Nephron (organoid): ENCODE measurements at regions not wholly inside any gene's neighbourhood (a gene's known extent, or its start where the extent isn't known, plus 50 kb on each side); places are given as distances from the start of the nearest gene placed in this dataset.

Experiments used
- H3K27ac Mint-ChIP-seq, 3 experiments: 2 replicates each; pipeline ENCODE4 v1.8.0; 2020; ENCODE audit warnings: mixed read lengths in 3 of 3, mild to moderate bottlenecking in 2 of 3, moderate library complexity in 1 of 3
- H3K27me3 Mint-ChIP-seq: 2 replicates; pipeline ENCODE4 v1.8.0; 2021; ENCODE audit warnings: low read depth, mild to moderate bottlenecking, moderate library complexity, mixed read lengths
- H3K36me3 Mint-ChIP-seq: 2 replicates; pipeline ENCODE4 v1.8.0; 2020; ENCODE audit warnings: low read depth, mixed read lengths
- H3K4me1 Mint-ChIP-seq: 2 replicates; pipeline ENCODE4 v1.8.0; 2020; ENCODE audit warnings: mixed read lengths
- H3K4me3 Mint-ChIP-seq, 3 experiments: 2 replicates each; pipeline ENCODE4 v1.8.0; 2020; ENCODE audit warnings: mild to moderate bottlenecking in 3 of 3, mixed read lengths in 3 of 3, moderate library complexity in 2 of 3
- H3K9me3 Mint-ChIP-seq: 2 replicates; pipeline ENCODE4 v1.8.0; 2020; ENCODE audit warnings: mixed read lengths
- TF ChIP-seq, protein P1 (sequence below), 3 experiments: fragments of 200-600 bp; sonication (generic); IDR thresholded peaks; one replicate each; pipeline ENCODE4 v1.5.0; 2021; ENCODE audit warnings: antibody characterized with exemption in 3 of 3; ENCODE audit not compliant: unreplicated experiment in 3 of 3

DNA sequence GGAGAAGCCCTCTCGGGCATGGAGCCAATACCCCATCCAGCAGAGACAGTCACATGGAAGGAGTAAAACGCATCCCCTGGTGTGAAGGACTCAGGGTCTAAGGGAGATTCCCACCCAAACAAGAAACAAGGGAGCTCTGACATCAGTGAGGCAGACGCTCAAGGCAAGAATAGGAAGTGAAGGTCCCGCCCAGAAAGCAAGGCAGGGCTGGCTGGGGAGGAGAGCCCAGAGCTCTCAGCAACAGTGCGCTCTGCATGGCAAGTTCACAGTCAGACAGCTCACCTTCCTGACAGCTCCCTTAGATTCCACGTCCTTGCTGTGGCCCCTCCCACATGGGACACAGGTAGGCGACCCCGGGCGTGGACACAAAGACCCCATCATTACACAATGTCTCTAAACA, 85.6 kb downstream of the TTLL2 start:
- no peaks in the 10 kb centered on the region for H3K9me3 Mint-ChIP-seq
- no peaks in the 10 kb centered on the region for H3K4me1 Mint-ChIP-seq
- H3K4me3 Mint-ChIP-seq, result no peak overlapping the region
- peak overlapping the region in 1 of 3 experiments; percentile 28 for H3K27ac Mint-ChIP-seq
- no peaks in the 10 kb centered on the region for H3K36me3 Mint-ChIP-seq
- H3K27me3 Mint-ChIP-seq, result peaks cover 24% of the 10 kb centered on the region
- TF ChIP-seq, protein P1, sequence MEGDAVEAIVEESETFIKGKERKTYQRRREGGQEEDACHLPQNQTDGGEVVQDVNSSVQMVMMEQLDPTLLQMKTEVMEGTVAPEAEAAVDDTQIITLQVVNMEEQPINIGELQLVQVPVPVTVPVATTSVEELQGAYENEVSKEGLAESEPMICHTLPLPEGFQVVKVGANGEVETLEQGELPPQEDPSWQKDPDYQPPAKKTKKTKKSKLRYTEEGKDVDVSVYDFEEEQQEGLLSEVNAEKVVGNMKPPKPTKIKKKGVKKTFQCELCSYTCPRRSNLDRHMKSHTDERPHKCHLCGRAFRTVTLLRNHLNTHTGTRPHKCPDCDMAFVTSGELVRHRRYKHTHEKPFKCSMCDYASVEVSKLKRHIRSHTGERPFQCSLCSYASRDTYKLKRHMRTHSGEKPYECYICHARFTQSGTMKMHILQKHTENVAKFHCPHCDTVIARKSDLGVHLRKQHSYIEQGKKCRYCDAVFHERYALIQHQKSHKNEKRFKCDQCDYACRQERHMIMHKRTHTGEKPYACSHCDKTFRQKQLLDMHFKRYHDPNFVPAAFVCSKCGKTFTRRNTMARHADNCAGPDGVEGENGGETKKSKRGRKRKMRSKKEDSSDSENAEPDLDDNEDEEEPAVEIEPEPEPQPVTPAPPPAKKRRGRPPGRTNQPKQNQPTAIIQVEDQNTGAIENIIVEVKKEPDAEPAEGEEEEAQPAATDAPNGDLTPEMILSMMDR (IDR thresholded peaks at IDR 0.05; ENCODE audit: unreplicated experiment in 3 of 3), result no peak

DNA sequence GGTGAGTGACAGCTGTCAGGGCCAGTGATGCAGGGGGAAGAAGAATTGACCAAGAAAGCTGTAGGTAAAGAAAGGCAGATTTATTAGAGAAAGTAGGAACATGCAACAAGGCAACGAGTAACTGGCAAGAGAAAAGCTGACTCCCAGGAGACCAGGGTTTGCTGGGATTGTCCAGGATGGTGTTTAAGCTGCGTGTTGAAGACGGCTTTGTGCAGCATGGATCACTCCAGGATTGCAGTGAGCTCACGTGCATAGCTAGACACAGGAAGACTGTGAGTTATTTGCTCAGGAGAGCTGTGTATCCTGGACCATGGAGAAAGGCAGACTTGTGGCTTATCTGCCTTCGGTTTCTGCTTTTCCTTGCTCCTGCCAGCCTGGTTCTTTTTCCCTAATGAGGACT, 87.6 kb downstream of the TTLL2 start:
- Mint-ChIP-seq H3K27ac (no peak overlapping the region), H3K4me3 (no peak overlapping the region), H3K4me1 (no peaks in the 10 kb centered on the region), H3K36me3 (no peaks in the 10 kb centered on the region), H3K27me3 (peaks cover 17% of the 10 kb centered on the region), H3K9me3 (no peaks in the 10 kb centered on the region)
- TF ChIP-seq, protein P1 (IDR thresholded peaks at IDR 0.05; ENCODE audit: unreplicated experiment in 3 of 3), result no peak

DNA sequence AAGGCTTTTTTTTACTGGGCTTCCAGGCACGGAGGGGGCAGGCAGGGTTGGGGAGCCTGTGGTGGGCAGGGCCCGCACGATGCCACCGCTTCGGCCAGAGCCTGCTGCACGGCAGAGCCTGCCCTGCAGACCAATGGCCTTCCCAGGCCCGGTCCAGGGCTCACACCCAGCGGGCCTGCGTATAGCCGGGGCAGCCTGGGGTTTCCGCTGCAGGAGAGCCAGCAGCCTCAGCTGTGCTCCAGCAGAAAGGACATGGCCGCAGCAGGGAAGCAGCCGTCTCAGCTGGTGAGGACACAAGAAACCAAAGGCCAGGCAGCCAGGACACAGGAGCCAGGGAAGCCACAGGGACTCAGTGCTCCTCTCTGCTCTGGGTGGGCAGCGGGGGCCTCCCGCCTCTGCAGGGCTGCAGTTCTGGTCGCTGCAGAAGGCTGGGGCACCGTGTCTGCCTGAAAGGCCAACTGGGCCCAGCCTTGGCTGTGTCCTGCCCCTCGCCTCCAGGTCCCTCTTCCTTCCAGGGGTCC, 90.6 kb downstream of the TTLL2 start:
- Mint-ChIP-seq H3K4me1 (no peaks in the 10 kb centered on the region), H3K9me3 (no peaks in the 10 kb centered on the region), H3K36me3 (no peaks in the 10 kb centered on the region), H3K27ac (no peak overlapping the region), H3K4me3 (no peak overlapping the region), H3K27me3 (peaks cover 11% of the 10 kb centered on the region)
- TF ChIP-seq, protein P1 (IDR thresholded peaks at IDR 0.05; ENCODE audit: unreplicated experiment in 3 of 3), result no peak

DNA sequence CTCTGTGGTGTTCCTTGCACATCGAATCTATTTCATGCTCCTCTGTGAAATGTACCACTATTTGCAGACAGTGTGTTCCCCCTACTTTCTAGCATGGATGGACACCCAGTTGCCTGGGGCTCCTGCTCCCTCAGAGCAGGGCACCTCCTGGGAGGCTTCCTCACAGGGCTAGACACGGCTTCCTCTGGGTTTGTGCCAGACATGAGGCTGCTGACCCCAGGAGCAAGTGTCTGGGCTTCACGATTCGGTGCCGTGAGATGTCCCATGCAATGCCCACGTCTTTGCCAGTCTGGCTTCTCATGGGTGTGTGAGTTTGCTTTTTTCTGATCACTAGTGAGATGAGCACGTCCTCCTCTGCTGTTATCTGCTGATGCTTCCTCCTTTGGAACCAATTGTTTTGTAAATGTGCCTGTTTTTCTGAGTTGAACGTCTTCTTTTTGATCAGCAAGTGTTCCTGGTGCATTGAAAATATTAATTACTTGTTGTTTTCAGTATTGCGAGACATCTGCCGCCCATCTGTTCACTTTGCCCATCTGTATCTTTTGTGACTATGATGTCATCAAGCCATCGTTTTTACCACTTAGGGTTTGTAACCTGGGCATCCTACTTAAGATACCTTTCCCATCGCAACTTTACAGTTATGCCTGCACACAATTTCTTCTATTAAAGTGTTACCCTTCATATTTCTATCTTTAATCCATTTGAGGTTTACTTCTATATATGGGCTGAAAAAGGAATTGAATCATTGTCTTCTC, 92.0 kb downstream of the TTLL2 start:
- Mint-ChIP-seq H3K27me3 (peaks cover 10% of the 10 kb centered on the region), H3K9me3 (no peaks in the 10 kb centered on the region), H3K36me3 (no peaks in the 10 kb centered on the region), H3K27ac (no peak overlapping the region), H3K4me1 (no peaks in the 10 kb centered on the region), H3K4me3 (no peak overlapping the region)
- TF ChIP-seq, protein P1 (IDR thresholded peaks at IDR 0.05; ENCODE audit: unreplicated experiment in 3 of 3), result no peak

DNA sequence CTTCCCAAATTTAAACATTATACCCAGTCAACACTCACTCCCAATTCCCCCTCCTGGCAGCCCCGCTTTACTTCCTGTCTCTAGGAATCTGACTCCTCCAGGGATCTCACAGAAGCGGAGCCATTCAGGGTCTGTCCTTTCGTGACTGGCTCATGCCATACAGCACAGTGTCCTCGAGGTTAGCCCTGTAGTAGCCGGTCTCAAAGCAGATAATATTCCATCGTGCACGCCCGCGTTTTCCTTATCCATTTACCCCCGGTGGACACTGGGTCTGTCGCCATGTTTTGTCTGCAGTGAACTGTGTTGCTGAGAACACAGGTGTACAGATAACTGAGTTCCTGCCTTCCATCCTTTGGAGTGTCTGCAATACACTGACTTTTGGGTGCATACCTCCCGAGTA, 95.3 kb downstream of the TTLL2 start:
- Mint-ChIP-seq H3K4me3 (no peak overlapping the region), H3K9me3 (peaks cover 3% of the 10 kb centered on the region), H3K27me3 (no peaks in the 10 kb centered on the region), H3K36me3 (no peaks in the 10 kb centered on the region), H3K27ac (peak overlapping the region in 2 of 3 experiments; percentile 8 to 12), H3K4me1 (no peaks in the 10 kb centered on the region)
- TF ChIP-seq, protein P1 (IDR thresholded peaks at IDR 0.05; ENCODE audit: unreplicated experiment in 3 of 3), result no peak
